ENCODE measurements at regions not wholly inside any gene's neighbourhood (a gene's known extent, or its start where the extent isn't known, plus 50 kb on each side); places are given as distances from the start of the nearest gene placed in this dataset.

DNA sequence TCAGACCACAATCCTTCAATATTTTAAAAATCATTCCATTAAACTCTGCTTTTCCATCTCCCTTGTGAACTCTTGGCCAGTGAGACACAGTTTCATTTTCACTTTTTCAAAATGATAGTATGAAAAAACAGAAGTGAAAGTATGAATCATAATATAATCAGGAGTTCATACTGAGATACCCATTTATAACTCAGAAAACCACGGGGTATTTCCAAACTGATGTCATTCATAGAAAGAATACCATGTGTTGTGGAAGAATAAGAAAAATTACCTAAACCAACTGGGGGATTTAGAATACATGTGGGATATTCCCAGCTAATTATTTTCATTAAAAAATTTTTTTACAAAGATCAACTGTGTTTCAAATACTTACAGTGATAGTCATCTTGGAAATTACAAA, 149.9 kb downstream of the MRPL39 start:
- DNase-seq, result peak; percentile 89
- Histone ChIP-seq H4K20me1 (ENCODE audit: insufficient read depth, low read length) (no peaks in the 10 kb centered on the region), H3K4me1 (ENCODE audit: low read length) (peaks cover 24% of the 10 kb centered on the region), H3K27ac (ENCODE audit: low read length) (peak overlapping the region; percentile 57; the same call in 1 of the 2 replicates), H3K4me3 (ENCODE audit: low read length) (no peak overlapping the region), H3F3A (ENCODE audit: insufficient read depth, low read length) (peaks cover 4% of the 10 kb centered on the region; the same call in 1 of the 2 replicates), H3K4me2 (ENCODE audit: low read depth, low read length) (peak overlapping the region; percentile 43; the same call in 1 of the 2 replicates), H3K9me2 (replicated peaks; ENCODE audit: insufficient read depth, low read length) (no peaks in the 10 kb centered on the region), H2AFZ (ENCODE audit: low read length) (no peak overlapping the region), H3K79me2 (ENCODE audit: low read length) (no peaks in the 10 kb centered on the region), H3K27me3 (replicated peaks; ENCODE audit: insufficient read depth, low read length) (no peaks in the 10 kb centered on the region), H3K9me3 (replicated peaks; ENCODE audit: insufficient read depth, low read length) (no peaks in the 10 kb centered on the region), H3K9ac (ENCODE audit: low read length) (no peak overlapping the region), H3K36me3 (replicated peaks; ENCODE audit: insufficient read depth, low read length) (no peaks in the 10 kb centered on the region)
- no peak for TF ChIP-seq EZH2phosphoT487 (IDR thresholded peaks at IDR 0.05; ENCODE audit: low read length)
- TF ChIP-seq CTCF (IDR thresholded peaks at IDR 0.05; ENCODE audit: low read length), result no peak
- TF ChIP-seq EZH2 (optimal IDR thresholded peaks at IDR 0.05; ENCODE audit: low read depth, low read length), result no peak

GRCh38 chr21:25456672-25457071, 150.6 kb downstream of the MRPL39 start:
- Histone ChIP-seq H3K4me1 (ENCODE audit: low read length) (peaks cover 24% of the 10 kb centered on the region), H3K79me2 (ENCODE audit: low read length) (no peaks in the 10 kb centered on the region), H4K20me1 (ENCODE audit: insufficient read depth, low read length) (no peaks in the 10 kb centered on the region), H3K9me2 (replicated peaks; ENCODE audit: insufficient read depth, low read length) (no peaks in the 10 kb centered on the region), H3K9me3 (replicated peaks; ENCODE audit: insufficient read depth, low read length) (no peaks in the 10 kb centered on the region), H3K4me2 (ENCODE audit: low read depth, low read length) (no peak overlapping the region), H3K27me3 (replicated peaks; ENCODE audit: insufficient read depth, low read length) (no peaks in the 10 kb centered on the region), H3K36me3 (replicated peaks; ENCODE audit: insufficient read depth, low read length) (no peaks in the 10 kb centered on the region), H3K9ac (ENCODE audit: low read length) (no peak overlapping the region), H3F3A (ENCODE audit: insufficient read depth, low read length) (peaks cover 4% of the 10 kb centered on the region; the same call in 1 of the 2 replicates), H2AFZ (ENCODE audit: low read length) (no peak overlapping the region), H3K27ac (ENCODE audit: low read length) (no peak overlapping the region), H3K4me3 (ENCODE audit: low read length) (no peak overlapping the region)
- no peak for DNase-seq
- TF ChIP-seq EZH2phosphoT487 (IDR thresholded peaks at IDR 0.05; ENCODE audit: low read length), result no peak
- TF ChIP-seq CTCF (IDR thresholded peaks at IDR 0.05; ENCODE audit: low read length), result no peak
- no peak for TF ChIP-seq EZH2 (optimal IDR thresholded peaks at IDR 0.05; ENCODE audit: low read depth, low read length)

- Histone ChIP-seq H2AFZ (ENCODE audit: low read length) (no peak overlapping the region), H3K4me3 (ENCODE audit: low read length) (no peak overlapping the region), H3K9ac (ENCODE audit: low read length) (no peak overlapping the region), H4K20me1 (ENCODE audit: insufficient read depth, low read length) (no peaks in the 10 kb centered on the region), H3F3A (ENCODE audit: insufficient read depth, low read length) (peaks cover 4% of the 10 kb centered on the region; the same call in 1 of the 2 replicates), H3K27me3 (replicated peaks; ENCODE audit: insufficient read depth, low read length) (no peaks in the 10 kb centered on the region), H3K9me2 (replicated peaks; ENCODE audit: insufficient read depth, low read length) (no peaks in the 10 kb centered on the region), H3K27ac (ENCODE audit: low read length) (no peak overlapping the region), H3K9me3 (replicated peaks; ENCODE audit: insufficient read depth, low read length) (no peaks in the 10 kb centered on the region), H3K4me1 (ENCODE audit: low read length) (peaks cover 12% of the 10 kb centered on the region), H3K4me2 (ENCODE audit: low read depth, low read length) (no peak overlapping the region), H3K79me2 (ENCODE audit: low read length) (no peaks in the 10 kb centered on the region), H3K36me3 (replicated peaks; ENCODE audit: insufficient read depth, low read length) (no peaks in the 10 kb centered on the region)
- TF ChIP-seq CTCF (IDR thresholded peaks at IDR 0.05; ENCODE audit: low read length) (no peak), EZH2phosphoT487 (IDR thresholded peaks at IDR 0.05; ENCODE audit: low read length) (no peak), EZH2 (optimal IDR thresholded peaks at IDR 0.05; ENCODE audit: low read depth, low read length) (no peak)
- DNase-seq, result no peak
Observed at GRCh38 chr21:25453524-25453923, 153.8 kb downstream of the MRPL39 start.
